Colonic mucosa (tissue), 4 donors: ENCODE measurements at regions not wholly inside any gene's neighbourhood (a gene's known extent, or its start where the extent isn't known, plus 50 kb on each side); places are given as distances from the start of the nearest gene placed in this dataset.

Experiments used
- DNase-seq: peaks from one replicate; pipeline ENCODE4 v3.0.0-alpha.2; 2020
- H3K27ac ChIP-seq: fragments of 200-600 bp; one replicate; pipeline ENCODE4 v1.8.0; 2021
- H3K27me3 ChIP-seq: fragments of 200-600 bp; one replicate; pipeline ENCODE4 v1.8.0; 2021
- H3K36me3 ChIP-seq: fragments of 200-600 bp; one replicate; pipeline ENCODE4 v1.8.0; 2021
- H3K4me1 ChIP-seq: fragments of 200-600 bp; one replicate; pipeline ENCODE4 v1.8.0; 2021; ENCODE audit warnings: mild to moderate bottlenecking
- H3K4me3 ChIP-seq: fragments of 200-600 bp; one replicate; pipeline ENCODE4 v1.8.0; 2021
- H3K9ac ChIP-seq, 2 donors: one replicate each; pipeline ENCODE4 v1.7.0; 2013; ENCODE audit warnings: control low read depth in 2 of 2, low read depth in 2 of 2, low read length in 2 of 2
- H3K9me3 ChIP-seq: fragments of 200-600 bp; one replicate; pipeline ENCODE4 v1.8.0; 2021
- intact Hi-C: fragments of 100-400 bp; cut with DNase I; formaldehyde crosslinking; loops from one replicate; pipeline ENCODE4 v1.14.1; 2022
- TF ChIP-seq, protein P1 (sequence below): fragments of 200-600 bp; IDR thresholded peaks from one replicate; pipeline ENCODE4 v1.8.0; 2022; ENCODE audit warnings: antibody characterized with exemption, mild to moderate bottlenecking
- donor health status: healthy.
- donor health status: DM: no; HTN: no; CAD: no.
- donor health status: DM: no; HTN: no; CAD: no.

DNA sequence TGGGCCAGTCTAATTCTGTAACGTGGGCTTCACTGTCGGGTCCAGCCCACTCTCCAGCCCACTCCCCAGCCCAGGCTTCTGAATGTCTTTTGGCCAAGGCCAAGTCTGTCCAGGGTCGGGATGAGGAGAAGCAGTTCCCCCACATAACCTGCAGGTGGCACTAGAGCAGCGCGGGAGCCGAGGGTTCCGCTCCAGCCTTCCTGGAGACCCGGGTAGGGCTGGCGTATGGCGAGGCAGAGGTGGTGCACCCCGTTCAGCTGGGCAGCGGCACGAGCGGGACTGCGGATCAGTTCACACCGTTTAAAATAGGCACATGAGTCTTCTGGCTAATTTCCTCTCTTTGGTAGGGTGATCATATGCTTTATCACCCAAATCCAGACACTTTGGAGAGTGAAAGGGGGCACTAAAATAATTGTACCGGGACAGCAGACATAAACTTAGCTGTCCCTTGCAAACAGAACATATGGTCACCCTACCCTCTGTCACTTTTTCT lies 185.9 kb downstream of the MSX2 start:
- Histone ChIP-seq H3K9me3 (no peaks in the 10 kb centered on the region), H3K9ac (no peak overlapping the region), H3K4me1 (no peaks in the 10 kb centered on the region), H3K27me3 (no peaks in the 10 kb centered on the region), H3K36me3 (no peaks in the 10 kb centered on the region), H3K4me3 (no peak overlapping the region), H3K27ac (no peak overlapping the region)
- peak; percentile 58 for DNase-seq
- TF ChIP-seq, protein P1, sequence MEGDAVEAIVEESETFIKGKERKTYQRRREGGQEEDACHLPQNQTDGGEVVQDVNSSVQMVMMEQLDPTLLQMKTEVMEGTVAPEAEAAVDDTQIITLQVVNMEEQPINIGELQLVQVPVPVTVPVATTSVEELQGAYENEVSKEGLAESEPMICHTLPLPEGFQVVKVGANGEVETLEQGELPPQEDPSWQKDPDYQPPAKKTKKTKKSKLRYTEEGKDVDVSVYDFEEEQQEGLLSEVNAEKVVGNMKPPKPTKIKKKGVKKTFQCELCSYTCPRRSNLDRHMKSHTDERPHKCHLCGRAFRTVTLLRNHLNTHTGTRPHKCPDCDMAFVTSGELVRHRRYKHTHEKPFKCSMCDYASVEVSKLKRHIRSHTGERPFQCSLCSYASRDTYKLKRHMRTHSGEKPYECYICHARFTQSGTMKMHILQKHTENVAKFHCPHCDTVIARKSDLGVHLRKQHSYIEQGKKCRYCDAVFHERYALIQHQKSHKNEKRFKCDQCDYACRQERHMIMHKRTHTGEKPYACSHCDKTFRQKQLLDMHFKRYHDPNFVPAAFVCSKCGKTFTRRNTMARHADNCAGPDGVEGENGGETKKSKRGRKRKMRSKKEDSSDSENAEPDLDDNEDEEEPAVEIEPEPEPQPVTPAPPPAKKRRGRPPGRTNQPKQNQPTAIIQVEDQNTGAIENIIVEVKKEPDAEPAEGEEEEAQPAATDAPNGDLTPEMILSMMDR: peak; percentile 85
- intact Hi-C loops: loop anchor here (2.0 kb wide), 1 partner anchor 25 kb away; no protein-coding TSS in a partner anchor

GRCh38 chr5:174903172-174903732 lies 178.9 kb downstream of the MSX2 start:
- no peaks in the 10 kb centered on the region for H3K9me3 ChIP-seq
- TF ChIP-seq, protein P1: no peak
- no peaks in the 10 kb centered on the region for H3K27me3 ChIP-seq
- DNase-seq: no peak
- no peak overlapping the region for H3K4me3 ChIP-seq
- H3K9ac ChIP-seq: no peak overlapping the region
- intact Hi-C loops: no loop called here
- H3K27ac ChIP-seq: no peak overlapping the region
- H3K36me3 ChIP-seq: no peaks in the 10 kb centered on the region
- H3K4me1 ChIP-seq: no peaks in the 10 kb centered on the region

- Histone ChIP-seq H3K9ac (no peak overlapping the region), H3K36me3 (no peaks in the 10 kb centered on the region), H3K27me3 (no peaks in the 10 kb centered on the region), H3K27ac (no peak overlapping the region), H3K9me3 (no peaks in the 10 kb centered on the region), H3K4me1 (no peaks in the 10 kb centered on the region), H3K4me3 (no peak overlapping the region)
- intact Hi-C loops: no loop called here
- TF ChIP-seq, protein P1: no peak
- DNase-seq: no peak
Measured at GRCh38 chr5:174901336-174901735, 177.0 kb downstream of the MSX2 start.

DNA sequence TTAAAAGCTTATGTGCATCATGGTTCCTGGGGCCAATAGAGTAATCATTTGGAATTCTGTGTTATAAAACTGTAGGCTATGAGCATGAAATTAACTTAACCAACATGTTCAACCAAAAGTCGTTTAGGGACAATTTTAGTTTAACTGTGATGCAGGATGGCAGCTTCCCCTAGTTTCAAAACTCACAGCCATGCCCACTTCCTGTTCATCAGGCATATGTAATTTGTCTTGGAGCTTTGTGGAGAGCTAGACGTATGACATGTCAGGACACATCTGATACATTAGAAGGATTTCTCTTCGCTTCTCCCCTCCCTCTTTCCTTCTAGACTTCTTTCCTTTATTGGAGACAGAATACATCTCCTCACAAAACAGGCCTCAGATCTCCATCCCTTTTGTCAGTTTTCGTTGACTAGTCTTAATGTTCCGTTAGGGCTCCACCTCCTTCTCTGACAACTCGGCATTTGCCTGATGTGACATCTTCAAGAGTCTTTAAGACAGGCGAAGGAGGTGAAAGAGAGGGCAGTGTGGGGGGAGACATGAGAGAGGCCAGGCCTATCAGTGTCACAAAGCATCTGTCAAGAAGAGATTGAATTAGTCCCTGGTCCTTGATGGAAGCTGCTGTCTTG lies 176.0 kb downstream of the MSX2 start:
- TF ChIP-seq, protein P1: no peak
- intact Hi-C loops: no loop called here
- no peak overlapping the region for H3K27ac ChIP-seq
- no peaks in the 10 kb centered on the region for H3K36me3 ChIP-seq
- no peak for DNase-seq
- no peak overlapping the region for H3K4me3 ChIP-seq
- no peaks in the 10 kb centered on the region for H3K4me1 ChIP-seq
- no peak overlapping the region for H3K9ac ChIP-seq
- no peaks in the 10 kb centered on the region for H3K27me3 ChIP-seq
- no peaks in the 10 kb centered on the region for H3K9me3 ChIP-seq

- Histone ChIP-seq H3K36me3 (no peaks in the 10 kb centered on the region), H3K27me3 (no peaks in the 10 kb centered on the region), H3K4me1 (no peaks in the 10 kb centered on the region), H3K27ac (no peak overlapping the region), H3K9me3 (no peaks in the 10 kb centered on the region), H3K4me3 (no peak overlapping the region), H3K9ac (no peak overlapping the region)
- DNase-seq: no peak
- TF ChIP-seq, protein P1: no peak
- intact Hi-C loops: no loop called here
Measured at GRCh38 chr5:174897281-174897950, 173.0 kb downstream of the MSX2 start.
